Erythroblast (primary cell): ENCODE measurements at regions not wholly inside any gene's neighbourhood (a gene's known extent, or its start where the extent isn't known, plus 50 kb on each side); places are given as distances from the start of the nearest gene placed in this dataset.

Experiments
- GATA1 ChIP-seq: IDR thresholded peaks from 2 replicates; pipeline ENCODE4 v1.6.1; 2011; ENCODE audit warnings: low read depth, mild to moderate bottlenecking, control low read depth, low read length, moderate library complexity
- POLR2A ChIP-seq: IDR thresholded peaks from 2 replicates; pipeline ENCODE4 v1.6.1; 2011; ENCODE audit warnings: mild to moderate bottlenecking, low read length

DNA sequence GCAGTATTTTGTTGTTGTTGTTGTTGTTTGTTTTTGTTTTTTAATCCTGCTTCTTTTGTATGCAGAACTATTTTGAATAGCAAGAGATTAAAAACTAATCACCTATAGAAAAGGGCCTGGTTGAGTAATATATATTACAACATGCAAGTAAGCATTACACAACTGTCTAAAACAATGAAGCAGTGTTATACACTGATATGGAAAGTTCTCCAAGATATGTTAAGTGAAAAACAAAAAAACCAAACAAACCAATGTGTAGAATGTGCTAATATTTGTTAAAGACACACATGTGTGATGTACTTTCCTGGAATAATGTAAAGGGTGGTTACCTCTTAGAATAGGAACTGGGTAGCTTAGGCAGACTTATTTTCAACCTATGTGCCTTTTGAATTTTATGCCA, 117.4 kb downstream of the ZNF365 start:
- no peak for TF ChIP-seq POLR2A
- TF ChIP-seq GATA1: no peak
